DOHH2 (cell line): ENCODE measurements at regions not wholly inside any gene's neighbourhood (a gene's known extent, or its start where the extent isn't known, plus 50 kb on each side); places are given as distances from the start of the nearest gene placed in this dataset.

Source experiments
- H3F3A ChIP-seq: fragments of 200-600 bp; sonication (generic), shearing (Covaris generic); 2 replicates; pipeline ENCODE4 v1.6.0; 2016; ENCODE audit warnings: antibody characterized with exemption, mild to moderate bottlenecking; ENCODE audit not compliant: control insufficient read depth, insufficient read depth
- H3K27ac ChIP-seq: fragments of 200-600 bp; sonication (generic); 2 replicates; pipeline ENCODE4 v1.5.1; 2014; ENCODE audit warnings: low read depth, mild to moderate bottlenecking, low read length, moderate library complexity
- H3K27me3 ChIP-seq: fragments of 200-600 bp; sonication (generic); 2 replicates; pipeline ENCODE4 v1.6.1; 2014; ENCODE audit warnings: mild to moderate bottlenecking, low read length, mixed read lengths; ENCODE audit not compliant: control insufficient read depth
- H3K36me3 ChIP-seq: fragments of 200-600 bp; sonication (generic); 2 replicates; pipeline ENCODE4 v1.6.1; 2014; ENCODE audit warnings: mild to moderate bottlenecking, low read length, moderate library complexity, mixed read lengths; ENCODE audit not compliant: control insufficient read depth
- H3K4me1 ChIP-seq: fragments of 200-600 bp; sonication (generic); 2 replicates; pipeline ENCODE4 v1.6.1; 2014; ENCODE audit warnings: mild to moderate bottlenecking, low read length, mixed read lengths; ENCODE audit not compliant: control insufficient read depth
- H3K4me2 ChIP-seq: fragments of 200-600 bp; sonication (generic); 2 replicates; pipeline ENCODE4 v1.6.0; 2014; ENCODE audit warnings: mild to moderate bottlenecking, low read length, moderate library complexity
- H3K4me3 ChIP-seq: fragments of 200-600 bp; sonication (generic); 2 replicates; pipeline ENCODE4 v1.5.1; 2014; ENCODE audit warnings: mild to moderate bottlenecking, low read length, mixed read lengths
- H3K79me2 ChIP-seq: fragments of 200-600 bp; sonication (generic); 2 replicates; pipeline ENCODE4 v1.6.1; 2014; ENCODE audit warnings: mild to moderate bottlenecking, low read length, mixed read lengths; ENCODE audit not compliant: control insufficient read depth
- H3K9me2 ChIP-seq: fragments of 200-600 bp; sonication (generic); replicated peaks from 2 replicates; pipeline ENCODE4 v1.6.1; 2014; ENCODE audit warnings: mild to moderate bottlenecking, low read length, mixed read lengths; ENCODE audit not compliant: control insufficient read depth
- H3K9me3 ChIP-seq: fragments of 200-600 bp; sonication (generic); 2 replicates; pipeline ENCODE4 v1.6.1; 2014; ENCODE audit warnings: antibody characterized with exemption, low read length, mixed read lengths; ENCODE audit not compliant: control insufficient read depth, insufficient read depth
- H4K20me1 ChIP-seq: fragments of 200-600 bp; sonication (generic); 2 replicates; pipeline ENCODE4 v1.6.0; 2014; ENCODE audit warnings: low read depth, mild to moderate bottlenecking, antibody characterized with exemption, low read length, moderate library complexity; ENCODE audit not compliant: control insufficient read depth, insufficient read depth
- CTCF ChIP-seq: fragments of 200-600 bp; sonication (generic); IDR thresholded peaks from one replicate; pipeline ENCODE4 v1.5.1; 2014; ENCODE audit warnings: antibody characterized with exemption, mild to moderate bottlenecking, low read depth, low read length; ENCODE audit not compliant: poor library complexity, severe bottlenecking
- EZH2phosphoT487 ChIP-seq: fragments of 200-600 bp; sonication (generic); IDR thresholded peaks from 2 replicates; pipeline ENCODE4 v1.6.1; 2017; ENCODE audit warnings: borderline replicate concordance, mild to moderate bottlenecking, antibody characterized with exemption, low read length, moderate library complexity, mixed read lengths

DNA sequence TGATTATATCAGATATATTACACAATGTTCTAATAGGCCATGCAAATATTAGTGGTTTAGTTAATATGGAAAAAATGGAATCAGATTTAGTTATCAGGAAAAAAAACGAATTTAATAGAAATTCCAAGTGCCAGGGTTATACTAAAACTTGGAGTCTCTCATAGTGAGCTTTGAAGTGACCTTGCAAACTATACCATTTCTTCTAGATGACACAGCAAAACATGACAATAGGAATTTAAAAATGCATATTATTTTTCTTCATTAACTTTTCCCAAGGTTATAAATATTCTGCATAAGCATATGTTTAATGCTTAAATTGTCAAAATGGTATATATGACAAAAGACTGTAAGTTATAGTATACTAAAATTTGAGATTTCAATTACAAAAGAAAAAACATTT lies 250.1 kb upstream of the DCN start:
- H3K4me3 ChIP-seq: no peak overlapping the region
- no peak overlapping the region for H3K4me2 ChIP-seq
- peaks cover 3% of the 10 kb centered on the region for H3K27me3 ChIP-seq
- no peaks in the 10 kb centered on the region for H3K9me2 ChIP-seq
- H4K20me1 ChIP-seq: no peaks in the 10 kb centered on the region
- H3K4me1 ChIP-seq: no peaks in the 10 kb centered on the region
- H3F3A ChIP-seq: no peaks in the 10 kb centered on the region
- H3K9me3 ChIP-seq: no peaks in the 10 kb centered on the region
- TF ChIP-seq CTCF (no peak), EZH2phosphoT487 (no peak)
- no peaks in the 10 kb centered on the region for H3K79me2 ChIP-seq
- no peak overlapping the region for H3K27ac ChIP-seq
- H3K36me3 ChIP-seq: no peaks in the 10 kb centered on the region

GRCh38 chr12:91432089-91432488 lies 249.5 kb upstream of the DCN start:
- Histone ChIP-seq H3K79me2 (no peaks in the 10 kb centered on the region), H3F3A (no peaks in the 10 kb centered on the region), H4K20me1 (no peaks in the 10 kb centered on the region), H3K36me3 (no peaks in the 10 kb centered on the region), H3K27me3 (peaks cover 3% of the 10 kb centered on the region), H3K9me2 (no peaks in the 10 kb centered on the region), H3K27ac (no peak overlapping the region), H3K4me3 (no peak overlapping the region), H3K4me2 (no peak overlapping the region), H3K4me1 (no peaks in the 10 kb centered on the region), H3K9me3 (no peaks in the 10 kb centered on the region)
- TF ChIP-seq EZH2phosphoT487 (no peak), CTCF (no peak)

DNA sequence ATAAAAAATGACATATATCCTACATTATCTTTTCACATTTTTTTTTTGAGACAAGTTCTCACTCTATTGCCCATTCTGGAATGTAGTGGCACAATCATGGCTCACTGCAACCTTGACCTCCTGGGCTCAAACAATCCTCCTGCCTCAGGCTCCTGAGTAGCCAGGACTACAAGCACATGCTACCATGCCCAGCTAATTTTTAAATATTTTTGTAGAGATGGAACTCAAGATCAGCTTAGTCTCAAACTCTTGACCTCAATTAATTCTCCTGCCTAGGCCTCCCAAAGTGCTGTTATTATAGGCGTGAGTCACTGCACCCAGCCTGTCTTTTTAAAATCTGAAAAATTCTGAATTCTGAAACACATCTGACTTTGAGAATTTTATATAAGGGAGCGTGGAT lies 241.9 kb upstream of the DCN start:
- no peaks in the 10 kb centered on the region for H3F3A ChIP-seq
- H4K20me1 ChIP-seq: no peaks in the 10 kb centered on the region
- no peaks in the 10 kb centered on the region for H3K4me1 ChIP-seq
- TF ChIP-seq CTCF (no peak), EZH2phosphoT487 (no peak)
- no peaks in the 10 kb centered on the region for H3K9me2 ChIP-seq
- no peak overlapping the region for H3K27ac ChIP-seq
- H3K4me2 ChIP-seq: no peak overlapping the region
- H3K9me3 ChIP-seq: no peaks in the 10 kb centered on the region
- no peaks in the 10 kb centered on the region; the same call in 1 of the 2 replicates for H3K27me3 ChIP-seq
- H3K79me2 ChIP-seq: no peaks in the 10 kb centered on the region
- H3K36me3 ChIP-seq: no peaks in the 10 kb centered on the region
- H3K4me3 ChIP-seq: no peak overlapping the region

- Histone ChIP-seq H3F3A (no peaks in the 10 kb centered on the region), H3K27me3 (no peaks in the 10 kb centered on the region; the same call in 1 of the 2 replicates), H3K36me3 (no peaks in the 10 kb centered on the region), H3K4me1 (no peaks in the 10 kb centered on the region), H3K79me2 (no peaks in the 10 kb centered on the region), H3K9me2 (no peaks in the 10 kb centered on the region), H4K20me1 (no peaks in the 10 kb centered on the region), H3K27ac (no peak overlapping the region), H3K4me2 (no peak overlapping the region), H3K4me3 (no peak overlapping the region), H3K9me3 (no peaks in the 10 kb centered on the region)
- TF ChIP-seq EZH2phosphoT487 (no peak), CTCF (no peak)
Measured at GRCh38 chr12:91423693-91424050, 241.1 kb upstream of the DCN start.
